ENCODE measurements at regions not wholly inside any gene's neighbourhood (a gene's known extent, or its start where the extent isn't known, plus 50 kb on each side); places are given as distances from the start of the nearest gene placed in this dataset.

DNA sequence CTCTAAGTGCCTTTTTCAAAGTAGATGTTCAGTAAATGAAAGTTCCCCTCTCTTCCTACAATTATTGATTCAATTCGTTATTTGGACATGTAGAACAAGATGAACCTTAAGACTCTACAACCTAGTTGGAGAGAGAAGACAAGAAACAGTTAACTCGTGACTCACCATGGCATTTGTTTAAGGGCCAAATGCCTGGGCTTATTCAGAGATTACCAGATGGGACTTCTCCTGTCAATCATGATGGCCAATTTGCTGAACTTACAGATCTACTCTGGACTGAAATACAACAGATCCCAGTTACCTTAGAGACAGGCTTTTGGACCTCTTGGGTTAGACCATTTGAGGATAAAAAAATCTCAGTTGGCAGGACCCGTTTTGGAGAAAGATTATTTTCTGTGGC, 93.5 kb downstream of the C1orf94 start:
- TF ChIP-seq, protein P1, sequence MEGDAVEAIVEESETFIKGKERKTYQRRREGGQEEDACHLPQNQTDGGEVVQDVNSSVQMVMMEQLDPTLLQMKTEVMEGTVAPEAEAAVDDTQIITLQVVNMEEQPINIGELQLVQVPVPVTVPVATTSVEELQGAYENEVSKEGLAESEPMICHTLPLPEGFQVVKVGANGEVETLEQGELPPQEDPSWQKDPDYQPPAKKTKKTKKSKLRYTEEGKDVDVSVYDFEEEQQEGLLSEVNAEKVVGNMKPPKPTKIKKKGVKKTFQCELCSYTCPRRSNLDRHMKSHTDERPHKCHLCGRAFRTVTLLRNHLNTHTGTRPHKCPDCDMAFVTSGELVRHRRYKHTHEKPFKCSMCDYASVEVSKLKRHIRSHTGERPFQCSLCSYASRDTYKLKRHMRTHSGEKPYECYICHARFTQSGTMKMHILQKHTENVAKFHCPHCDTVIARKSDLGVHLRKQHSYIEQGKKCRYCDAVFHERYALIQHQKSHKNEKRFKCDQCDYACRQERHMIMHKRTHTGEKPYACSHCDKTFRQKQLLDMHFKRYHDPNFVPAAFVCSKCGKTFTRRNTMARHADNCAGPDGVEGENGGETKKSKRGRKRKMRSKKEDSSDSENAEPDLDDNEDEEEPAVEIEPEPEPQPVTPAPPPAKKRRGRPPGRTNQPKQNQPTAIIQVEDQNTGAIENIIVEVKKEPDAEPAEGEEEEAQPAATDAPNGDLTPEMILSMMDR (IDR thresholded peaks at IDR 0.05; ENCODE audit: poor library complexity): no peak
- TF ChIP-seq EZH2 (IDR thresholded peaks at IDR 0.05; ENCODE audit: borderline replicate concordance): no peak
- TF ChIP-seq EZH2phosphoT487 (IDR thresholded peaks at IDR 0.05; ENCODE audit: low read depth, severe bottlenecking, unreplicated experiment): no peak

Data from hepatocyte (in vitro differentiated cells).